ENCODE measurements at regions not wholly inside any gene's neighbourhood (a gene's known extent, or its start where the extent isn't known, plus 50 kb on each side); places are given as distances from the start of the nearest gene placed in this dataset.

GRCh38 chr4:176864238-176864637 lies 71.5 kb upstream of the VEGFC start:
- no peak for TF ChIP-seq CTCF (IDR thresholded peaks at IDR 0.05)
- TF ChIP-seq POLR2AphosphoS5 (IDR thresholded peaks at IDR 0.05) = no peak
